AG04450 (cell line): ENCODE measurements at regions not wholly inside any gene's neighbourhood (a gene's known extent, or its start where the extent isn't known, plus 50 kb on each side); places are given as distances from the start of the nearest gene placed in this dataset.

Experiments
- CTCF ChIA-PET: fragments of 300-600, 350-600 bp; formaldehyde crosslinking; extraction: SDS; loops from one replicate; lab custom pipeline; 2022; ENCODE audit warnings: antibody characterized with exemption, inconsistent platforms; lab: Charles Lee
- POLR2A ChIA-PET: fragments of 350-600 bp; formaldehyde crosslinking; extraction: SDS; loops from one replicate; lab custom pipeline; 2021; ENCODE audit warnings: antibody characterized with exemption, inconsistent platforms; lab: Yijun Ruan, JAX
- DNase-seq: peaks from one replicate; pipeline ENCODE4 v3.0.0-alpha.2; 2011; ENCODE audit warnings: low read depth, low spot score
- H3K27ac ChIP-seq: one replicate; pipeline ENCODE4 v1.5.1; 2012; ENCODE audit warnings: low read depth, low read length, control low read depth
- H3K27me3 ChIP-seq: one replicate; pipeline ENCODE4 v1.6.0; 2012; ENCODE audit warnings: low read length; ENCODE audit not compliant: control insufficient read depth, insufficient read depth
- H3K4me3 ChIP-seq: 2 replicates; pipeline ENCODE4 v1.5.1; 2011; ENCODE audit warnings: mild to moderate bottlenecking, low read depth, low read length, control low read depth
- H3K9me3 ChIP-seq: 2 replicates; pipeline ENCODE4 v1.5.1; 2012; ENCODE audit warnings: low read length; ENCODE audit not compliant: control insufficient read depth, insufficient read depth
- TF ChIP-seq, protein P1 (sequence below): IDR thresholded peaks from 2 replicates; pipeline ENCODE4 v1.5.1; 2011; ENCODE audit warnings: low read depth, low read length, control low read depth, inconsistent platforms

DNA sequence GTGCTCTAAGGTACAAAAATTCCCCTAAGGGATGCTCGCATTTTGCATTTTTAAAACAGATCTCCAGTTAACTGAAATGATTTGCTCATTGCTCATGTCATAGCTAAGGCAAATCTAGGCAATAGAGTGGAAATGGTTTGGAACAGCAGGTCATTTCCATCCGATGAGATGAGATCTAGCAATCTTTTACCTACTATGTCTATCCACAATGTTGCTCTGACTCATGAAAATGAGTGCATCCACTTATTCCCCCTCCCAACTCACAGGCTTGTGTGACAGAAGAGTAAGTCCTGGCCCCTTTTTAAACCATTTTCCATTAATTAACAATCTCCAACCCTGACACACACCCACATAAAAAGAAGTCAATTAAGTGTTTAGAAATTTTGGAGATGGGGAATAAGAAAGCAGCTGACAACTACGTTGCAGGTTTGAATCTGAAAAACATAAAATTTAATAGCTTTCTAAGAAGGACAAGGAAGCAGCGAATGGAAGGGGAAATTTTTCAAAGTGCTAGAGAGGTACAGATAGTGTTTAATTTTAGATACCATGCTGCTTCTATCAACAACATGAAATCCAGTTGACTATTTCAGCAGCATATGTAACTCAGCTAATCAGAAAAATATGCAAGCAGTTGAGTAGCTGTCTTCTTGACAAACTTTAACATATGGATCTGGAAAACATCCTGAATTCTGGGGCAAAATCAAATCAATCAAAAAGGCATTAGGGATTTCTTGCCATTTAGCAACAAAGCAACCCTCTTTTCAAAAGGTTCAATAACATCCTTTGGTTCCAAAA is 112.0 kb downstream of the TMCO5A start:
- H3K9me3 ChIP-seq, result no peaks in the 10 kb centered on the region
- H3K4me3 ChIP-seq, result no peak overlapping the region
- H3K27ac ChIP-seq, result no peak overlapping the region
- no peaks in the 10 kb centered on the region for H3K27me3 ChIP-seq
- ChIA-PET POLR2A (no interaction called here), CTCF (interaction anchor here (0.7 kb wide), 1 partner anchor 268 kb away, joined by 3 read pairs; no protein-coding TSS in a partner anchor)
- TF ChIP-seq, protein P1, sequence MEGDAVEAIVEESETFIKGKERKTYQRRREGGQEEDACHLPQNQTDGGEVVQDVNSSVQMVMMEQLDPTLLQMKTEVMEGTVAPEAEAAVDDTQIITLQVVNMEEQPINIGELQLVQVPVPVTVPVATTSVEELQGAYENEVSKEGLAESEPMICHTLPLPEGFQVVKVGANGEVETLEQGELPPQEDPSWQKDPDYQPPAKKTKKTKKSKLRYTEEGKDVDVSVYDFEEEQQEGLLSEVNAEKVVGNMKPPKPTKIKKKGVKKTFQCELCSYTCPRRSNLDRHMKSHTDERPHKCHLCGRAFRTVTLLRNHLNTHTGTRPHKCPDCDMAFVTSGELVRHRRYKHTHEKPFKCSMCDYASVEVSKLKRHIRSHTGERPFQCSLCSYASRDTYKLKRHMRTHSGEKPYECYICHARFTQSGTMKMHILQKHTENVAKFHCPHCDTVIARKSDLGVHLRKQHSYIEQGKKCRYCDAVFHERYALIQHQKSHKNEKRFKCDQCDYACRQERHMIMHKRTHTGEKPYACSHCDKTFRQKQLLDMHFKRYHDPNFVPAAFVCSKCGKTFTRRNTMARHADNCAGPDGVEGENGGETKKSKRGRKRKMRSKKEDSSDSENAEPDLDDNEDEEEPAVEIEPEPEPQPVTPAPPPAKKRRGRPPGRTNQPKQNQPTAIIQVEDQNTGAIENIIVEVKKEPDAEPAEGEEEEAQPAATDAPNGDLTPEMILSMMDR, result no peak
- DNase-seq, result no peak

DNA sequence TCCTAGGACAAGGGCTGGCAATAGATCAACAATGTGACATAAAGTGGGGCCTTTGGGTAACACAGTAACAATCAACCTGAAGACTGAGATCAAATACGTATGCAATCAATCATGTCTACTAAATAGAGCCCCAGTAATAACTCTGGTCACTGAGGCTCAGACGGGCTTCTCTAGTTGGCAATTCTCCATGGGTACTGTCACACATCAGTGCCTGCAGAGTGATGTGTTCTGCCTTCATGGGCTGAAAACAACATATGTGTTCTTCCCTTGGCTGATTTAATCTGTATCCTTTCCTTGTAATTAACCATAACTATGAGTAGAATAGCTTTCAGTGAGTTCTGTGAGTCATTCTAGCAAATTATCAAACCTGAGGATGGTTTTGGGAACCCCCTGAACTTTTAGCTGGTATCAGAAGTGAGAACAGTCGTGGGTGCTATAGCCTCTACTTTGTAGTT is 113.6 kb downstream of the TMCO5A start:
- H3K27me3 ChIP-seq, result no peaks in the 10 kb centered on the region
- H3K27ac ChIP-seq, result no peak overlapping the region
- H3K9me3 ChIP-seq, result no peaks in the 10 kb centered on the region
- no peak for DNase-seq
- TF ChIP-seq, protein P1, result no peak
- H3K4me3 ChIP-seq, result no peak overlapping the region
- ChIA-PET POLR2A (no interaction called here), CTCF (no interaction called here)

DNA sequence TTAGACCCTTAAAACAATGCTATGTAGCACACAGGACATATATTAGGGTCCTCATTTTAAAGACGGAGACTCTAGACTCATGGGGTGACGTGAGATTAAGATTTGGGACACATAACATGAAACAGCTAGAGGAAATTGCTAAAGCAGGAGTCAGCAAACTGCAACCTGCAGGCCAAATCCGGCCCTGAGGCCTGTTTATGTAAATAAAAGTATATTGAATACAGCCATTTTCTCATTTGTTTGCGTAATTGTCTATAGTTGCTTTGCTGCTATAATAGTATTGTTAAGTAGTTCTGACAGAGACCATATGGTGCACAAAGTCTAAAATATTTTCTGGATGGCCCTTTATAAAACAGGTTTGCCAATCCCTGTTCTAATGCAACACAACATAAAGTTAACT is 115.5 kb downstream of the TMCO5A start:
- no peak for DNase-seq
- H3K4me3 ChIP-seq, result no peak overlapping the region
- H3K27ac ChIP-seq, result no peak overlapping the region
- ChIA-PET POLR2A (interaction anchor here (0.9 to 1.3 kb wide), 2 partner anchors 8 to 202 kb away, joined by 3 read pairs; no protein-coding TSS in a partner anchor), CTCF (interaction anchor here (1.5 kb wide), 1 partner anchor 300 kb away, joined by 4 read pairs; no protein-coding TSS in a partner anchor)
- no peaks in the 10 kb centered on the region for H3K9me3 ChIP-seq
- no peaks in the 10 kb centered on the region for H3K27me3 ChIP-seq
- TF ChIP-seq, protein P1, result no peak

DNA sequence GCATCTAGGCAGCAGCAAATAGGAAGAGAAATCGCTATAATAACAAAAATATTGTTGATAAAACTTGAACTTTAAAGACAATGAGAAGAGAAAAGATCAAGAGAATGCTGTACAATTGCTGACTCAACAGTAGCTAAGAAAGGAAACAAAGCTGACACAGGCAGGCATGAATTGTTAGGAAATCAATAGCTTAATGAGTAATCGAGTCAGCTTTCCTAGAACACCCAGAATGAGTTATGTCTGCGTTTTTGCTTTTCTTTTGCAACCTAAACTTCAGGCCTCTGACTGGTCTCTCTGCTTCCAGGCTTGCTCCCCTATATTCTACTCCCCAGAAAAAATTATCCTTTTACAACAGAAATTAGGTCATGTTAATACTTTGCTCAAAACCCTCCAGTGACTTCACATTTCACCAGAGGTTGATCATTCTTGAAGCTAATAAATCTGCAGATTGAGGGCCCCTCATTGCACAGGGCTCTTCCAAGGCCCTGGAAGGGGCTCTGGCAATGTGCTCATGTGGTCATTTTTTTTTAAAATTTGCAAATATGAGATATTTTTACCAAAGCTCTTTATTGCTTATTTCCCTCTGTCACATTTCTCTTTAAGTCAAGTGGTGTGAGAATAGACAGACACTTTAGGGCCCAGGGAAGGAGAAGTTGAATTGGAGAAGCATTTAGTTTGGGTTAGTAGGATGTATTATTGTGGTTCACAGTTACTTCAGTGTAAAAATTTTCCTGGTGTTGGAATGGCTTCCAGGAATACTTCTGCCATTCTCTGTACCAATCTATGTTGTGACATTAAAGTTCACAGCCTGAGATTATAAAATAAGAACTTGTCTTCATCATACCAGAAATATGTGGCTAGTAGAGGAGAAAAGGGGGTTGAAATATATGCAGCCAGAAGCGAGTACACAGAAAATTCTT is 116.3 kb downstream of the TMCO5A start:
- Histone ChIP-seq H3K27me3 (no peaks in the 10 kb centered on the region), H3K4me3 (no peak overlapping the region), H3K9me3 (no peaks in the 10 kb centered on the region), H3K27ac (no peak overlapping the region)
- TF ChIP-seq, protein P1, result no peak
- ChIA-PET POLR2A (interaction anchor here (0.7 to 1.3 kb wide), 3 partner anchors 9 to 201 kb away, joined by 3 read pairs; no protein-coding TSS in a partner anchor), CTCF (interaction anchor here (1.2 to 1.5 kb wide), 2 partner anchors 9 to 299 kb away, joined by 3 to 4 read pairs; no protein-coding TSS in a partner anchor)
- no peak for DNase-seq
